GM12878 (cell line): ENCODE measurements at regions not wholly inside any gene's neighbourhood (a gene's known extent, or its start where the extent isn't known, plus 50 kb on each side); places are given as distances from the start of the nearest gene placed in this dataset.

Source experiments
- ATAC-seq: fragments of 200-7000 bp; cut with Tn5 transposase; 3 replicates; pipeline ENCODE4 v1.9.1; 2020; ENCODE audit warnings: mild to moderate bottlenecking, moderate library complexity
- BruUV-seq: library from RNA; stranded (reverse); fragments of 400-500 nt; replicated peaks from 2 replicates; lab custom pipeline; 2021; lab: Mats Ljungman, UMichigan
- CTCF ChIA-PET: fragments of 300-600 bp; sonication (Branson Sonifier 250); formaldehyde crosslinking; extraction: SDS; loops from one replicate; lab custom pipeline; 2021; ENCODE audit warnings: inconsistent platforms; lab: Yijun Ruan, JAX
- POLR2A ChIA-PET: fragments of 350-600 bp; formaldehyde crosslinking; extraction: SDS; loops from one replicate; lab custom pipeline; 2021; ENCODE audit warnings: inconsistent platforms; lab: Charles Lee
- RAD21 ChIA-PET: fragments of 300-600 bp; sonication (Branson Sonifier 250); formaldehyde crosslinking; loops from one replicate; lab custom pipeline; 2023; ENCODE audit warnings: antibody characterized with exemption; ENCODE audit not compliant: unreplicated experiment; lab: Charles Lee
- SMC1A ChIA-PET: fragments of 300-600 bp; sonication (Branson Sonifier 250); formaldehyde crosslinking; loops from one replicate; lab custom pipeline; 2023; ENCODE audit not compliant: unreplicated experiment, uncharacterized antibody; lab: Charles Lee
- DNase-seq: peaks from one replicate; pipeline ENCODE4 v3.0.0-alpha.2; 2011; ENCODE audit warnings: low read depth, low spot score
- FAIRE-seq: peaks from 3 replicates; lab custom pipeline; 2011; peaks lifted over from hg19 to GRCh38; lab: Jason Lieb, UNC
- H2AFZ ChIP-seq: 2 replicates; pipeline ENCODE4 v1.6.0; 2011; ENCODE audit warnings: low read depth, low read length, control low read depth; ENCODE audit not compliant: control insufficient read depth
- H3K27ac ChIP-seq: 2 replicates; pipeline ENCODE4 v1.5.1; 2011; ENCODE audit warnings: control low read depth; ENCODE audit not compliant: control insufficient read depth, insufficient read depth
- H3K27me3 ChIP-seq, 2 experiments: replicated peaks in 1 of 2; 2 replicates each; pipeline versions ENCODE4 v1.6.0 to v1.6.1; 2011; ENCODE audit warnings: low read length in 1 of 2; ENCODE audit not compliant: control insufficient read depth in 2 of 2, insufficient read depth in 2 of 2
- H3K36me3 ChIP-seq, 2 experiments: 2 replicates each; pipeline ENCODE4 v1.5.1; 2011; ENCODE audit warnings: low read length in 1 of 2; ENCODE audit not compliant: control insufficient read depth in 2 of 2, insufficient read depth in 2 of 2
- H3K4me1 ChIP-seq: 2 replicates; pipeline ENCODE4 v1.6.1; 2011; ENCODE audit warnings: mild to moderate bottlenecking, low read length, moderate library complexity, mixed read lengths; ENCODE audit not compliant: control insufficient read depth, insufficient read depth
- H3K4me2 ChIP-seq: 2 replicates; pipeline ENCODE4 v1.6.0; 2011; ENCODE audit warnings: control low read depth; ENCODE audit not compliant: control insufficient read depth, insufficient read depth
- H3K4me3 ChIP-seq: fragments of 200-600 bp; sonication (generic); 2 replicates; pipeline ENCODE4 v1.5.1; 2016
- H3K79me2 ChIP-seq: 2 replicates; pipeline ENCODE4 v1.6.0; 2011; ENCODE audit warnings: low read length; ENCODE audit not compliant: control insufficient read depth, insufficient read depth
- H3K9ac ChIP-seq: 2 replicates; pipeline ENCODE4 v1.8.0; 2011; ENCODE audit warnings: low read length, control low read depth, mixed read lengths; ENCODE audit not compliant: control insufficient read depth, insufficient read depth
- H3K9me3 ChIP-seq: replicated peaks from 3 replicates; pipeline ENCODE4 v1.5.1; 2011; ENCODE audit warnings: mild to moderate bottlenecking, low read length; ENCODE audit not compliant: control insufficient read depth, insufficient read depth
- H4K20me1 ChIP-seq: 2 replicates; pipeline ENCODE4 v1.6.0; 2011; ENCODE audit not compliant: control insufficient read depth, insufficient read depth
- IKZF2 ChIP-seq, 2 experiments: fragments of 450-650 bp; IDR thresholded peaks; 2 replicates each; pipeline ENCODE4 v1.6.1; 2017; ENCODE audit warnings: mild to moderate bottlenecking in 2 of 2, moderate library complexity in 2 of 2
- KLF5 ChIP-seq: fragments of 450-650 bp; IDR thresholded peaks from 2 replicates; pipeline ENCODE4 v1.6.1; 2014; ENCODE audit warnings: mild to moderate bottlenecking; ENCODE audit not compliant: partially characterized antibody
- SIX5 ChIP-seq: IDR thresholded peaks from 2 replicates; pipeline ENCODE4 v1.6.1; 2011; ENCODE audit warnings: mild to moderate bottlenecking, low read depth, low read length, moderate library complexity; ENCODE audit not compliant: severe bottlenecking
- WGBS: methylation state at CpG from one replicate; pipeline ENCODE4 v1.1.6; 2016; ENCODE audit warnings: low lambda C conversion rate; ENCODE audit not compliant: insufficient replicate concordance, insufficient coverage; ENCODE audit errors: missing lambda C conversion rate; 5-methylcytosine and 5-hydroxymethylcytosine counted together
- in situ Hi-C: fragments of 300-500 bp; cut with MboI; formaldehyde crosslinking; loops from 9 replicates; pipeline ENCODE4 v1.14.3; 2018; ENCODE audit warnings: mixed read lengths
- intact Hi-C: fragments of 100-400 bp; cut with micrococcal nuclease; formaldehyde crosslinking; loops from one replicate; pipeline ENCODE4 v1.14.2; 2022; ENCODE audit not compliant: unreplicated experiment
- TF ChIP-seq, protein P1 (sequence below): fragments of 150-350 bp; IDR thresholded peaks from 2 replicates; pipeline ENCODE4 v1.6.1; 2014; ENCODE audit warnings: mild to moderate bottlenecking, low read depth, low read length
- TF ChIP-seq, protein P2 (sequence below): fragments of 450-650 bp; IDR thresholded peaks from 2 replicates; pipeline ENCODE4 v1.6.1; 2016; ENCODE audit warnings: mild to moderate bottlenecking, moderate library complexity, borderline replicate concordance

DNA sequence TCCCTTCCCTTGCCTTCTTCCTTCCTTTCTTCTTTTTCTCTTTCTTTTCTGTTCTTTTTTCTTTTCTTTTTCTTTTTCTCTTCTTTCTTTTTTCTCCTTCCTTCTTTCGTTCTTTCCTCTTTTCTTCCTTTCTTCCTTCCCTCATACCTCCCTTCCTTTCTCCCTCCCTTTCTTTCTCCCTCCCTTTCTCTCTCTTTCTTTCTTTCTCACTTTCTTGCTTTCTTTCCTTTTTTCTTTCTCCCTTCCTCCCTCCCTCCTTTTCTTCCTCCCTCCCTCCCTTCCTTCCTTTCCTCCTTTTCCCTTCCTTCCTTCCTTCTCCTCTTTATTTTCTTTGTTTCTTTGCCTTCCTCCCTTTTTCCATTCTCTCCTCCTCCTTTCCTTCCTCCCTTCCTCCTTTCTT is 96.3 kb downstream of the POM121L12 start:
- TF ChIP-seq KLF5, result no peak
- TF ChIP-seq, protein P1, sequence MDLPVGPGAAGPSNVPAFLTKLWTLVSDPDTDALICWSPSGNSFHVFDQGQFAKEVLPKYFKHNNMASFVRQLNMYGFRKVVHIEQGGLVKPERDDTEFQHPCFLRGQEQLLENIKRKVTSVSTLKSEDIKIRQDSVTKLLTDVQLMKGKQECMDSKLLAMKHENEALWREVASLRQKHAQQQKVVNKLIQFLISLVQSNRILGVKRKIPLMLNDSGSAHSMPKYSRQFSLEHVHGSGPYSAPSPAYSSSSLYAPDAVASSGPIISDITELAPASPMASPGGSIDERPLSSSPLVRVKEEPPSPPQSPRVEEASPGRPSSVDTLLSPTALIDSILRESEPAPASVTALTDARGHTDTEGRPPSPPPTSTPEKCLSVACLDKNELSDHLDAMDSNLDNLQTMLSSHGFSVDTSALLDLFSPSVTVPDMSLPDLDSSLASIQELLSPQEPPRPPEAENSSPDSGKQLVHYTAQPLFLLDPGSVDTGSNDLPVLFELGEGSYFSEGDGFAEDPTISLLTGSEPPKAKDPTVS, result no peak
- no peak for TF ChIP-seq SIX5
- TF ChIP-seq IKZF2 (IDR thresholded peaks at IDR 0.05), result no peak
- TF ChIP-seq, protein P2, sequence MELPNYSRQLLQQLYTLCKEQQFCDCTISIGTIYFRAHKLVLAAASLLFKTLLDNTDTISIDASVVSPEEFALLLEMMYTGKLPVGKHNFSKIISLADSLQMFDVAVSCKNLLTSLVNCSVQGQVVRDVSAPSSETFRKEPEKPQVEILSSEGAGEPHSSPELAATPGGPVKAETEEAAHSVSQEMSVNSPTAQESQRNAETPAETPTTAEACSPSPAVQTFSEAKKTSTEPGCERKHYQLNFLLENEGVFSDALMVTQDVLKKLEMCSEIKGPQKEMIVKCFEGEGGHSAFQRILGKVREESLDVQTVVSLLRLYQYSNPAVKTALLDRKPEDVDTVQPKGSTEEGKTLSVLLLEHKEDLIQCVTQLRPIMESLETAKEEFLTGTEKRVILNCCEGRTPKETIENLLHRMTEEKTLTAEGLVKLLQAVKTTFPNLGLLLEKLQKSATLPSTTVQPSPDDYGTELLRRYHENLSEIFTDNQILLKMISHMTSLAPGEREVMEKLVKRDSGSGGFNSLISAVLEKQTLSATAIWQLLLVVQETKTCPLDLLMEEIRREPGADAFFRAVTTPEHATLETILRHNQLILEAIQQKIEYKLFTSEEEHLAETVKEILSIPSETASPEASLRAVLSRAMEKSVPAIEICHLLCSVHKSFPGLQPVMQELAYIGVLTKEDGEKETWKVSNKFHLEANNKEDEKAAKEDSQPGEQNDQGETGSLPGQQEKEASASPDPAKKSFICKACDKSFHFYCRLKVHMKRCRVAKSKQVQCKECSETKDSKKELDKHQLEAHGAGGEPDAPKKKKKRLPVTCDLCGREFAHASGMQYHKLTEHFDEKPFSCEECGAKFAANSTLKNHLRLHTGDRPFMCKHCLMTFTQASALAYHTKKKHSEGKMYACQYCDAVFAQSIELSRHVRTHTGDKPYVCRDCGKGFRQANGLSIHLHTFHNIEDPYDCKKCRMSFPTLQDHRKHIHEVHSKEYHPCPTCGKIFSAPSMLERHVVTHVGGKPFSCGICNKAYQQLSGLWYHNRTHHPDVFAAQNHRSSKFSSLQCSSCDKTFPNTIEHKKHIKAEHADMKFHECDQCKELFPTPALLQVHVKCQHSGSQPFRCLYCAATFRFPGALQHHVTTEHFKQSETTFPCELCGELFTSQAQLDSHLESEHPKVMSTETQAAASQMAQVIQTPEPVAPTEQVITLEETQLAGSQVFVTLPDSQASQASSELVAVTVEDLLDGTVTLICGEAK, result no peak
- ChIA-PET CTCF (no interaction called here), POLR2A (no interaction called here), SMC1A (no interaction called here), RAD21 (no interaction called here)
- H3K4me1 ChIP-seq, result no peaks in the 10 kb centered on the region
- no peak overlapping the region for H3K4me2 ChIP-seq
- no peak overlapping the region for H3K27ac ChIP-seq
- no peaks in the 10 kb centered on the region for H4K20me1 ChIP-seq
- no peak overlapping the region for H2AFZ ChIP-seq
- H3K79me2 ChIP-seq, result no peaks in the 10 kb centered on the region
- H3K27me3 ChIP-seq, result no peaks in the 10 kb centered on the region
- no peak for FAIRE-seq
- DNase-seq, result no peak
- H3K9me3 ChIP-seq, result no peaks in the 10 kb centered on the region
- H3K4me3 ChIP-seq, result no peak overlapping the region
- intact Hi-C loops, result no loop called here
- no peak overlapping the region for H3K9ac ChIP-seq
- no TSS peak for BruUV-seq
- no peaks in the 10 kb centered on the region for H3K36me3 ChIP-seq
- in situ Hi-C loops, result no loop called here
- WGBS, result 7% methylated on average over 1 of the region's 1 CpG
- ATAC-seq, result no peak
